Gastrocnemius medialis (tissue), 4 donors: ENCODE measurements at regions not wholly inside any gene's neighbourhood (a gene's known extent, or its start where the extent isn't known, plus 50 kb on each side); places are given as distances from the start of the nearest gene placed in this dataset.

Source experiments
- ATAC-seq, 2 donors: fragments of 150-250 bp; one replicate each; pipeline ENCODE4 v1.9.1; 2016
- DNase-seq, 2 donors: peaks; one replicate each; pipeline ENCODE4 v3.0.0-alpha.2; 2019
- H3K27ac ChIP-seq, 4 donors: fragments of 200-600 bp; sonication (generic); 1 replicate in 1 of 4; 2 replicates in 3 of 4; pipeline ENCODE4 v1.5.1; 2016 to 2018; ENCODE audit warnings: mild to moderate bottlenecking in 2 of 4, moderate library complexity in 1 of 4
- H3K27me3 ChIP-seq, 3 donors: fragments of 200-600 bp; sonication (generic) in 2 of 3; 1 replicate in 1 of 3; 2 replicates in 2 of 3; pipeline versions ENCODE4 v1.5.1 to v1.6.0; 2016 to 2019; ENCODE audit warnings: mild to moderate bottlenecking in 1 of 3, moderate library complexity in 1 of 3
- H3K36me3 ChIP-seq, 2 donors: fragments of 200-600 bp; sonication (generic) in 1 of 2; one replicate each; pipeline ENCODE4 v1.5.1; 2017 to 2018
- H3K4me1 ChIP-seq, 2 donors: fragments of 200-600 bp; sonication (generic) in 1 of 2; one replicate each; pipeline ENCODE4 v1.5.1; 2016 to 2017; ENCODE audit warnings: mild to moderate bottlenecking in 2 of 2
- H3K4me3 ChIP-seq, 4 donors: fragments of 200-600 bp; sonication (generic) in 3 of 4; 1 replicate in 1 of 4; 2 replicates in 3 of 4; pipeline ENCODE4 v1.5.1; 2016 to 2019; ENCODE audit warnings: mild to moderate bottlenecking in 2 of 4
- H3K9me3 ChIP-seq, 3 donors: fragments of 200-600 bp; sonication (generic) in 2 of 3; 1 replicate in 1 of 3; 2 replicates in 2 of 3; pipeline ENCODE4 v1.5.1; 2016 to 2019
- POLR2A ChIP-seq, 2 donors: fragments of 450-650 bp; IDR thresholded peaks; one replicate each; pipeline ENCODE4 v1.6.1; 2017; ENCODE audit warnings: antibody characterized with exemption in 2 of 2, mild to moderate bottlenecking in 2 of 2, moderate library complexity in 2 of 2
- in situ Hi-C, 4 donors: fragments of 200-750 bp; cut with MboI; loops; one replicate each; pipeline versions ENCODE4 v1.15.0 to v1.8.0; 2017; ENCODE audit warnings: low sequenced_read_pairs in 4 of 4
- intact Hi-C: fragments of 100-400 bp; cut with DNase I; formaldehyde crosslinking; loops from one replicate; pipeline ENCODE4 v1.15.1; 2023; ENCODE audit warnings: low total_unique reads
- TF ChIP-seq, protein P1 (sequence below), 5 experiments: fragments of 450-650 bp in 3 of 5; fragments of 200-600 bp in 2 of 5; sonication (generic) in 2 of 5; IDR thresholded peaks in 4 of 5; conservative IDR thresholded peaks in 1 of 5; 1 replicate in 4 of 5; 2 replicates in 1 of 5; pipeline ENCODE4 v1.5.1; 2016 to 2019; ENCODE audit warnings: antibody characterized with exemption in 5 of 5, mild to moderate bottlenecking in 3 of 5, moderate library complexity in 3 of 5

DNA sequence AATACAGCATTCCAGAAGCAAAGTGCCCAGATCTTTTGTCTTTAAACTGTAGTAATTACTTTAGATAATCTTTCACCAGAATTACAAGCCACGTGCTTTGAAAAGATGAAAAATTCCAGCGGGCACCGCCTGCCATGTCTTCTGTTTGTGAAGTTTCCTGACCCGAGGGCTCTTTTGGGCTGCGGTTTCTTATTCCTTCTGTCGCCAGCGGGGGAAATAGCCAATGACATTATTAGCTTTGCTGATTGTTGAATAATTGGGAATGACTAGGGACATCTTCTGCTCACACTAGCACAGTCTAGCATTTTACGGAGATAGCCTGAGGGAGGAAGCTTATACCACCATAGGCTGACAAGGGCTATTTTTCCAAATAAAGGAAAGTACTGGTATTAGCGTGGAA, 124.7 kb downstream of the SAMD5 start:
- in situ Hi-C loops (no loop called here), intact Hi-C loops (no loop called here)
- no peaks in the 10 kb centered on the region for H3K27me3 ChIP-seq
- H3K4me3 ChIP-seq, result no peak overlapping the region
- DNase-seq (no peak), ATAC-seq (no peak)
- TF ChIP-seq, protein P1, sequence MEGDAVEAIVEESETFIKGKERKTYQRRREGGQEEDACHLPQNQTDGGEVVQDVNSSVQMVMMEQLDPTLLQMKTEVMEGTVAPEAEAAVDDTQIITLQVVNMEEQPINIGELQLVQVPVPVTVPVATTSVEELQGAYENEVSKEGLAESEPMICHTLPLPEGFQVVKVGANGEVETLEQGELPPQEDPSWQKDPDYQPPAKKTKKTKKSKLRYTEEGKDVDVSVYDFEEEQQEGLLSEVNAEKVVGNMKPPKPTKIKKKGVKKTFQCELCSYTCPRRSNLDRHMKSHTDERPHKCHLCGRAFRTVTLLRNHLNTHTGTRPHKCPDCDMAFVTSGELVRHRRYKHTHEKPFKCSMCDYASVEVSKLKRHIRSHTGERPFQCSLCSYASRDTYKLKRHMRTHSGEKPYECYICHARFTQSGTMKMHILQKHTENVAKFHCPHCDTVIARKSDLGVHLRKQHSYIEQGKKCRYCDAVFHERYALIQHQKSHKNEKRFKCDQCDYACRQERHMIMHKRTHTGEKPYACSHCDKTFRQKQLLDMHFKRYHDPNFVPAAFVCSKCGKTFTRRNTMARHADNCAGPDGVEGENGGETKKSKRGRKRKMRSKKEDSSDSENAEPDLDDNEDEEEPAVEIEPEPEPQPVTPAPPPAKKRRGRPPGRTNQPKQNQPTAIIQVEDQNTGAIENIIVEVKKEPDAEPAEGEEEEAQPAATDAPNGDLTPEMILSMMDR (IDR thresholded peaks at IDR 0.05 in 4 of 5, conservative IDR thresholded peaks at IDR 0.05 in 1 of 5), result no peak
- no peak for TF ChIP-seq POLR2A (IDR thresholded peaks at IDR 0.05)
- H3K27ac ChIP-seq, result no peak overlapping the region
- no peaks in the 10 kb centered on the region for H3K4me1 ChIP-seq
- no peaks in the 10 kb centered on the region for H3K36me3 ChIP-seq
- H3K9me3 ChIP-seq, result no peaks in the 10 kb centered on the region

- no peak for TF ChIP-seq POLR2A (IDR thresholded peaks at IDR 0.05)
- TF ChIP-seq, protein P1 (IDR thresholded peaks at IDR 0.05 in 4 of 5, conservative IDR thresholded peaks at IDR 0.05 in 1 of 5), result no peak
- in situ Hi-C loops, result no loop called here
- ATAC-seq (no peak), DNase-seq (no peak)
- Histone ChIP-seq H3K36me3 (no peaks in the 10 kb centered on the region), H3K4me1 (no peaks in the 10 kb centered on the region), H3K9me3 (no peaks in the 10 kb centered on the region), H3K27me3 (no peaks in the 10 kb centered on the region), H3K27ac (no peak overlapping the region), H3K4me3 (no peak overlapping the region)
- intact Hi-C loops, result no loop called here
These were observed 129.2 kb downstream of the SAMD5 start for GRCh38 chr6:147637620-147638195.

GRCh38 chr6:147639279-147639678, 130.8 kb downstream of the SAMD5 start:
- no peak overlapping the region for H3K4me3 ChIP-seq
- H3K9me3 ChIP-seq, result no peaks in the 10 kb centered on the region
- DNase-seq (no peak), ATAC-seq (no peak)
- in situ Hi-C loops, result no loop called here
- TF ChIP-seq, protein P1 (IDR thresholded peaks at IDR 0.05 in 4 of 5, conservative IDR thresholded peaks at IDR 0.05 in 1 of 5), result no peak
- TF ChIP-seq POLR2A (IDR thresholded peaks at IDR 0.05), result no peak
- intact Hi-C loops, result no loop called here
- no peaks in the 10 kb centered on the region for H3K36me3 ChIP-seq
- no peaks in the 10 kb centered on the region for H3K27me3 ChIP-seq
- H3K4me1 ChIP-seq, result no peaks in the 10 kb centered on the region
- no peak overlapping the region for H3K27ac ChIP-seq

- Histone ChIP-seq H3K9me3 (no peaks in the 10 kb centered on the region), H3K4me1 (no peaks in the 10 kb centered on the region), H3K27me3 (no peaks in the 10 kb centered on the region), H3K36me3 (no peaks in the 10 kb centered on the region), H3K27ac (no peak overlapping the region), H3K4me3 (no peak overlapping the region)
- DNase-seq, result no peak
- in situ Hi-C loops (no loop called here), intact Hi-C loops (no loop called here)
- ATAC-seq, result no peak
- TF ChIP-seq, protein P1 (IDR thresholded peaks at IDR 0.05 in 4 of 5, conservative IDR thresholded peaks at IDR 0.05 in 1 of 5), result no peak
- TF ChIP-seq POLR2A (IDR thresholded peaks at IDR 0.05), result no peak
These were observed 132.1 kb downstream of the SAMD5 start for GRCh38 chr6:147640606-147641005.

DNA sequence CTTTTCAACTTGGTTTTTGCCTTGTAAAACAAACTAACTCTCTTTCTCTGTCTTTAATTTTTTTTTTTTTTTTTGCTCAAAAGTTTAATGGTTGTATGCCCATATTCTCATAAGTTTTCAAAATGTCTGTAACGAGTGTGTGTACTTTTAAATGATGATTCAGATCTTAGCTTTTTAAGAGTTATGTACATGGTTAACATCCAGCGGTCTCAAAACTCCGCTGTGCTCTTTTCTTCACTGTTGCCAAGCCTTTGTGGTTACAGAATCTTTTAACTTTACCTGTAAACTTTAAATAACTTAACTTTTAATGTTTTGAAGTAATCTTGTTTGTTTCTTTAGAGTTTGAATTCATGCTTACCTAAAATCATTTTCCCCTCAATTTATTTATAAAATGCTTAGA, 133.0 kb downstream of the SAMD5 start:
- ATAC-seq, result no peak
- no peaks in the 10 kb centered on the region for H3K9me3 ChIP-seq
- DNase-seq, result no peak
- no peaks in the 10 kb centered on the region for H3K4me1 ChIP-seq
- no peak for TF ChIP-seq POLR2A (IDR thresholded peaks at IDR 0.05)
- TF ChIP-seq, protein P1 (IDR thresholded peaks at IDR 0.05 in 4 of 5, conservative IDR thresholded peaks at IDR 0.05 in 1 of 5), result no peak
- intact Hi-C loops (no loop called here), in situ Hi-C loops (no loop called here)
- no peaks in the 10 kb centered on the region for H3K36me3 ChIP-seq
- no peak overlapping the region for H3K27ac ChIP-seq
- H3K27me3 ChIP-seq, result no peaks in the 10 kb centered on the region
- H3K4me3 ChIP-seq, result no peak overlapping the region
